HCT116 (cell line): ENCODE measurements at regions not wholly inside any gene's neighbourhood (a gene's known extent, or its start where the extent isn't known, plus 50 kb on each side); places are given as distances from the start of the nearest gene placed in this dataset.

Experiments used
- CBX3 ChIP-seq: IDR thresholded peaks from 2 replicates; pipeline ENCODE4 v1.6.1; 2012; ENCODE audit warnings: low read depth
- EGR1 ChIP-seq: IDR thresholded peaks from 2 replicates; pipeline ENCODE4 v1.6.1; 2012; ENCODE audit warnings: low read depth
- EZH2 ChIP-seq: fragments of 200-600 bp; sonication (generic); IDR thresholded peaks from 2 replicates; pipeline ENCODE4 v1.6.1; 2017; ENCODE audit warnings: antibody characterized with exemption, mixed run types
- JUND ChIP-seq: IDR thresholded peaks from 2 replicates; pipeline ENCODE4 v1.6.1; 2012
- POLR2A ChIP-seq: IDR thresholded peaks from 2 replicates; pipeline ENCODE4 v1.7.0; 2011; ENCODE audit warnings: borderline replicate concordance; ENCODE audit not compliant: insufficient read depth, insufficient read length; ENCODE audit errors: extremely low read depth
- POLR2AphosphoS5 ChIP-seq: IDR thresholded peaks from 2 replicates; pipeline ENCODE4 v1.6.1; 2011; ENCODE audit warnings: mild to moderate bottlenecking, low read depth, low read length, moderate library complexity
- SIN3A ChIP-seq: IDR thresholded peaks from 2 replicates; pipeline ENCODE4 v1.6.1; 2012; ENCODE audit warnings: low read depth
- SP1 ChIP-seq: IDR thresholded peaks from 2 replicates; pipeline ENCODE4 v1.6.1; 2012; ENCODE audit warnings: low read depth
- SRF ChIP-seq: IDR thresholded peaks from 2 replicates; pipeline ENCODE4 v1.6.1; 2012; ENCODE audit warnings: low read depth
- ZFX ChIP-seq: fragments of 450-650 bp; IDR thresholded peaks from 2 replicates; pipeline ENCODE4 v1.6.1; 2017
- ZNF274 ChIP-seq: fragments of 200-500 bp; sonication (Bioruptor generic); IDR thresholded peaks from 2 replicates; pipeline ENCODE4 v1.6.1; 2014; ENCODE audit warnings: mild to moderate bottlenecking, low read depth, low read length, inconsistent platforms
- TF ChIP-seq, protein P1 (sequence below), 3 experiments: fragments of 200-600 bp in 1 of 3; sonication (generic) in 1 of 3; IDR thresholded peaks in 2 of 3; conservative IDR thresholded peaks in 1 of 3; 2 replicates each; pipeline ENCODE4 v1.5.1; 2012 to 2017; ENCODE audit warnings: low read depth in 2 of 3, low read length in 2 of 3, antibody characterized with exemption in 1 of 3, borderline replicate concordance in 1 of 3, control low read depth in 1 of 3, mild to moderate bottlenecking in 1 of 3, mixed read lengths in 1 of 3, mixed run types in 1 of 3, moderate library complexity in 1 of 3; ENCODE audit not compliant: insufficient read depth in 1 of 3
- TF ChIP-seq, protein P2 (sequence below): IDR thresholded peaks from 2 replicates; pipeline ENCODE4 v1.6.1; 2012
- TF ChIP-seq, protein P3 (sequence below): IDR thresholded peaks from 2 replicates; pipeline ENCODE4 v1.6.1; 2012; ENCODE audit warnings: low read depth

DNA sequence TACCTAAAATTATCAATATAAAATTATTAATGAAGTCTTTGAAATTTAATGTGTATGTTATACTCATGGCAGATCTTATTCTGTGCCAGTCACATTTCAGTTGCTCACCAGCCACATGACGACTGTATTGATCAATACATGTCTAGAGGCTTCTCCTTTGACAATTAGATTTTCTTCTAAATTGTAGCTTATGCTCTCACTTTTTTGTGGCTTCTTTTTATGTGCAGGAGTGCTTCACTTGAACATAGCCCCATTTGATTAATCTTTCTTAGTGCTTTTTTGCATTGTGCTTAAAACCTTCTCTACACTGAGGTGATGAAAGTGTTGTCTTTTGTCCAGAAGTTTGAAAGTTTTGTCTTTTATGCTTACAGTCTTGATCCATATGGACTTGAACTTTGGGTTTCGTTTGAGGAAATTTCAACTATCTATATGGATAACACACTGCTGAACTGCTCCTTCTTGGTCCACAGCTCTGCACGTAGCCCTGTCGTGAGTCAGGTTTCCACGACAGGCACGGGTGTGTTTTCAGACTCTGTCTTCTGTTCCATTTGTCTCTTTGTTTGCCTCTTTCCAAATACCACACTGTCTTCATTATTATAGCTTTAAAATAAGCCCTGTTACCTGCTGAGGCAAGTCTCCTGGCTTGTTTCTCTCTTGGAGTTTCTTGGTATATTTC is 393.9 kb upstream of the CFAP20DC start:
- TF ChIP-seq, protein P1, sequence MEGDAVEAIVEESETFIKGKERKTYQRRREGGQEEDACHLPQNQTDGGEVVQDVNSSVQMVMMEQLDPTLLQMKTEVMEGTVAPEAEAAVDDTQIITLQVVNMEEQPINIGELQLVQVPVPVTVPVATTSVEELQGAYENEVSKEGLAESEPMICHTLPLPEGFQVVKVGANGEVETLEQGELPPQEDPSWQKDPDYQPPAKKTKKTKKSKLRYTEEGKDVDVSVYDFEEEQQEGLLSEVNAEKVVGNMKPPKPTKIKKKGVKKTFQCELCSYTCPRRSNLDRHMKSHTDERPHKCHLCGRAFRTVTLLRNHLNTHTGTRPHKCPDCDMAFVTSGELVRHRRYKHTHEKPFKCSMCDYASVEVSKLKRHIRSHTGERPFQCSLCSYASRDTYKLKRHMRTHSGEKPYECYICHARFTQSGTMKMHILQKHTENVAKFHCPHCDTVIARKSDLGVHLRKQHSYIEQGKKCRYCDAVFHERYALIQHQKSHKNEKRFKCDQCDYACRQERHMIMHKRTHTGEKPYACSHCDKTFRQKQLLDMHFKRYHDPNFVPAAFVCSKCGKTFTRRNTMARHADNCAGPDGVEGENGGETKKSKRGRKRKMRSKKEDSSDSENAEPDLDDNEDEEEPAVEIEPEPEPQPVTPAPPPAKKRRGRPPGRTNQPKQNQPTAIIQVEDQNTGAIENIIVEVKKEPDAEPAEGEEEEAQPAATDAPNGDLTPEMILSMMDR (IDR thresholded peaks at IDR 0.05 in 2 of 3, conservative IDR thresholded peaks at IDR 0.05 in 1 of 3; ENCODE audit: borderline replicate concordance in 1 of 3, insufficient read depth in 1 of 3, low read depth in 2 of 3, low read length in 2 of 3) = no peak
- TF ChIP-seq, protein P2, sequence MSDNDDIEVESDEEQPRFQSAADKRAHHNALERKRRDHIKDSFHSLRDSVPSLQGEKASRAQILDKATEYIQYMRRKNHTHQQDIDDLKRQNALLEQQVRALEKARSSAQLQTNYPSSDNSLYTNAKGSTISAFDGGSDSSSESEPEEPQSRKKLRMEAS = no peak
- TF ChIP-seq CBX3 (no peak), JUND (no peak), POLR2AphosphoS5 (no peak), POLR2A (no peak), EZH2 (no peak), ZNF274 (no peak), SIN3A (no peak), SP1 (no peak), SRF (no peak), ZFX (no peak), EGR1 (no peak)
- TF ChIP-seq, protein P3, sequence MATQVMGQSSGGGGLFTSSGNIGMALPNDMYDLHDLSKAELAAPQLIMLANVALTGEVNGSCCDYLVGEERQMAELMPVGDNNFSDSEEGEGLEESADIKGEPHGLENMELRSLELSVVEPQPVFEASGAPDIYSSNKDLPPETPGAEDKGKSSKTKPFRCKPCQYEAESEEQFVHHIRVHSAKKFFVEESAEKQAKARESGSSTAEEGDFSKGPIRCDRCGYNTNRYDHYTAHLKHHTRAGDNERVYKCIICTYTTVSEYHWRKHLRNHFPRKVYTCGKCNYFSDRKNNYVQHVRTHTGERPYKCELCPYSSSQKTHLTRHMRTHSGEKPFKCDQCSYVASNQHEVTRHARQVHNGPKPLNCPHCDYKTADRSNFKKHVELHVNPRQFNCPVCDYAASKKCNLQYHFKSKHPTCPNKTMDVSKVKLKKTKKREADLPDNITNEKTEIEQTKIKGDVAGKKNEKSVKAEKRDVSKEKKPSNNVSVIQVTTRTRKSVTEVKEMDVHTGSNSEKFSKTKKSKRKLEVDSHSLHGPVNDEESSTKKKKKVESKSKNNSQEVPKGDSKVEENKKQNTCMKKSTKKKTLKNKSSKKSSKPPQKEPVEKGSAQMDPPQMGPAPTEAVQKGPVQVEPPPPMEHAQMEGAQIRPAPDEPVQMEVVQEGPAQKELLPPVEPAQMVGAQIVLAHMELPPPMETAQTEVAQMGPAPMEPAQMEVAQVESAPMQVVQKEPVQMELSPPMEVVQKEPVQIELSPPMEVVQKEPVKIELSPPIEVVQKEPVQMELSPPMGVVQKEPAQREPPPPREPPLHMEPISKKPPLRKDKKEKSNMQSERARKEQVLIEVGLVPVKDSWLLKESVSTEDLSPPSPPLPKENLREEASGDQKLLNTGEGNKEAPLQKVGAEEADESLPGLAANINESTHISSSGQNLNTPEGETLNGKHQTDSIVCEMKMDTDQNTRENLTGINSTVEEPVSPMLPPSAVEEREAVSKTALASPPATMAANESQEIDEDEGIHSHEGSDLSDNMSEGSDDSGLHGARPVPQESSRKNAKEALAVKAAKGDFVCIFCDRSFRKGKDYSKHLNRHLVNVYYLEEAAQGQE = no peak
